GM21576 (cell line): ENCODE measurements at regions not wholly inside any gene's neighbourhood (a gene's known extent, or its start where the extent isn't known, plus 50 kb on each side); places are given as distances from the start of the nearest gene placed in this dataset.

Experiments used
- ATAC-seq: cut with Tn5 transposase; IDR thresholded peaks from one replicate; pipeline ENCODE4 v1.9.1; 2021; ENCODE audit warnings: mild to moderate bottlenecking, moderate library complexity; ENCODE audit not compliant: unreplicated experiment

GRCh38 chr18:79608999-79609461, 70.6 kb upstream of the CTDP1 start:
- ATAC-seq = no peak

DNA sequence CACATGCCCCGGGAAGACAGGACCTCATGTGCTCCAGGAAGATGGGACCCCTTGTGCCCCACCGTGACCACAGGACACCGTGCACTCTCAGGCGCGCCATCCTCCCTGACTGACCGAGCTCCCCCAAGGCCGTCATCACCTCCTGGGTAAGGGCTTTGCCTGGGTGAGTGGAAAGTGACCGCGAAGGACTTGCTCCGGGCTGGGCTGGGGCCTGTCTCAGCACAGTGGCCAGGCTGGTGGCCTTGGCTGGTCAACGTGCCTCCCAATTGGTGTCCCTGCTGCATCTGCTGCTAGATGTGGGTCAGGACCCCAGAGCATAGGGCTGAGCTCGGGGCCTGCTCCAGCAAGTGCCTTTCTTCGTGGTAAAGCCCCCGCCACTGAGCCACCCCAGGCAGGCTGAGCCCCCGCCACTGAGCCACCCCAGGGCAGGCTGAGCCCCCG, 69.7 kb upstream of the CTDP1 start:
- no peak for ATAC-seq

DNA sequence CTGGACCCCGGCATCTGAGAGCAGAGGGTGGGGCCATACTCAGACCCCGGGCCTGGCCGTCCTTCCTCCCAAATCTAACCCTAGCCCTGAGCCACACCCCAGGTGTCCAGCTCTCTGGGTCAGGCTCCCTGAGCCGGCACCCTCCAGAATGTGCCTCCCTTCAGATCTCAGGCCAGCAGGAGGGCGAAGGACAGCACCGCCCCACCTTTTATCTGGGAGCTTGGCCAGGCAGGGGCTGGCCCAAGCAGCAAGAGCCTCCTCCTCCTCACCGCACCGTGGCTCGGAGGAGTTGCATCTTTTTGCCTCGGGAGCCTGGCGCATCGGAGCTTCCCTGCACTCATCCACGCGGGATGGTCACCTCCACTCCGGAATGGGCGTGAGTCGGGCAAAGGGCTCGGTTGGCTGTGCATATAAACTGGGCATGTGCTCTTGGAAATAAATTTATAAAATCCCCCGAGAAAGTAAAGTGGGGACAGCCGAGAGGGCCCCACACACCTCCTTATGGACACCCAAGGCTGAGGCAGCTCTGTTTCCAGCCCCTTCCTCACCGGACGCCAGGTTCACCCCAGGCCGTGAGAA, 69.1 kb upstream of the CTDP1 start:
- no peak for ATAC-seq

GRCh38 chr18:79611040-79611681, 68.4 kb upstream of the CTDP1 start:
- no peak for ATAC-seq

- no peak for ATAC-seq
Measured at GRCh38 chr18:79612291-79613108, 67.1 kb upstream of the CTDP1 start.

GRCh38 chr18:79613186-79613931, 66.2 kb upstream of the CTDP1 start:
- no peak for ATAC-seq

GRCh38 chr18:79614211-79614955, 65.2 kb upstream of the CTDP1 start:
- no peak for ATAC-seq

DNA sequence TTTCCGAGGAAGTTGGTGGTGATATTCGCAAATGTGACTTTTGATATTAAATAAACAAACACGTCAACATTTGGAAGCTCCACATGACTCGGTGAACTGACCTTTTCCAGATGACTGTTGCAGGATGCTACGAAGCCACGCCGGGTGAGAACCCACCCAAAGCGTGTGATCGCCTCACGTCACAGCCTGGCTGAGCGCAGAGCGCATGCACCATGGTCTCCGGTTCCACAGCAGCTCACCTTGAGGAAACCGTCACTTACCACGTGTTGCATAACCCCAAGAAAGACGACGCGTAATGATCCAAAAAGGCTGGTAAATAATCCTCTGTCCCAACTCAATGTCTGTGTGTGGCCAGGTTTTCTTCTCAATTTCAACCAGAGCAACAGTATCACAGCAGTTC, 64.5 kb upstream of the CTDP1 start:
- no peak for ATAC-seq

DNA sequence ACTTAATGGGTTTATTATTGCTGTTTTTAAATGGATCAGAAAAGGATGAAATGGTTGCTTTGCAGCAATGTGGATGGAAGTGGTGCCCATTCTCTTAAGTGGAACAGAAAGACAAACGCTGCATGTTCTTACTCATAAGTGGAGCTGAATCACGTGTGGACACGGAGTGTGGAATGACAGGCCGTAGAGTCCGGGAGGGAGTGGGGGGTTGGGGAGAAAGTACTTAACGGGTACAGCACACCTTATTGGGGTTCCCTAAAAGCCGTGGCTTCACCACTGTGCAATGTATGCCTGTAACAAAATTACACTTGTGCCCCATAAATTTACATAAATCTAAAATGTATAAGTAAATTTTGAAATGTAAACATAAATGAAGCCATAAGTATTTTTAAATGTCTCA, 64.0 kb upstream of the CTDP1 start:
- no peak for ATAC-seq

DNA sequence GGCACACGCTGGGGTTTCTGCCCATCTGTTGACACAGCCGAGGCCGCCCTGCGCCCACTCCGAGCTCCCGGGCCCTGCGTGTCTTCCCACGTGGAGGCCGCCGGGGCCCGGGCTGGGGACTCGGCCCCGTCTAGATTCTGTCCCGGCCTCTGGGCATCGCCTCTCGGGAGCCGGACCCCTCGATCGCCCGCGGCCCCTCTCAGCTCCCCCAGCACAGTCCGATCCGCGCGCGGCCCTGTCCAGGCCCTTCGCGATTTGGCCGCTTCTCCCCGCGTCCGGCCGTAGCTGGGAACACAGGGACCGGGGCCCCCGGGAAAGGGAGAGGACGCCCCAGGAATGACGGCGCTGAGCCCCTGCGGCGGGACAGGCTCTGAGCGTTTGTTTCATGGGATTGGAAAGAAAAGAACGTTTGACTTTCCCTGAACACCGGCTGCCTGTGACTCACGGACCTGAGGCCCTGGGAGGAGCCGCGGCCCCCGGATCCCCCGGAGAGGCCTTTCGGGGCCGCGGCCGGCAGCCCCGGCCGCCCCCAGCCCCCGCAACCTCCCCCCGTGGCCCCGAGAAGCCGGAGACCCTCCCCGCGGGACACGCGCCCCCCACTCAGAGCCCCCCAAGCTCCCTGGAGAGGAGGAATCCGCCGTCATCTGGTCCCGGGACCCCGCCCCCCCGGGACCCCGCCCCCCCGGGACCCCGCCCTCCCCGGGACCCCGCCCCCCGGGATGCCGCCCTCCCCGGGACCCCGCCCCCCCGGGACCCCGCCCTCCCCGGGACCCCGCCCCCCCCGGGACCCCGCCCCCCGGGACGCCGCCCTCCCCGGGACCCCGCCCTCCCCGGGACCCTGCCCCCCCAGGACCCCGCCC, 62.7 kb upstream of the CTDP1 start:
- ATAC-seq = no peak

DNA sequence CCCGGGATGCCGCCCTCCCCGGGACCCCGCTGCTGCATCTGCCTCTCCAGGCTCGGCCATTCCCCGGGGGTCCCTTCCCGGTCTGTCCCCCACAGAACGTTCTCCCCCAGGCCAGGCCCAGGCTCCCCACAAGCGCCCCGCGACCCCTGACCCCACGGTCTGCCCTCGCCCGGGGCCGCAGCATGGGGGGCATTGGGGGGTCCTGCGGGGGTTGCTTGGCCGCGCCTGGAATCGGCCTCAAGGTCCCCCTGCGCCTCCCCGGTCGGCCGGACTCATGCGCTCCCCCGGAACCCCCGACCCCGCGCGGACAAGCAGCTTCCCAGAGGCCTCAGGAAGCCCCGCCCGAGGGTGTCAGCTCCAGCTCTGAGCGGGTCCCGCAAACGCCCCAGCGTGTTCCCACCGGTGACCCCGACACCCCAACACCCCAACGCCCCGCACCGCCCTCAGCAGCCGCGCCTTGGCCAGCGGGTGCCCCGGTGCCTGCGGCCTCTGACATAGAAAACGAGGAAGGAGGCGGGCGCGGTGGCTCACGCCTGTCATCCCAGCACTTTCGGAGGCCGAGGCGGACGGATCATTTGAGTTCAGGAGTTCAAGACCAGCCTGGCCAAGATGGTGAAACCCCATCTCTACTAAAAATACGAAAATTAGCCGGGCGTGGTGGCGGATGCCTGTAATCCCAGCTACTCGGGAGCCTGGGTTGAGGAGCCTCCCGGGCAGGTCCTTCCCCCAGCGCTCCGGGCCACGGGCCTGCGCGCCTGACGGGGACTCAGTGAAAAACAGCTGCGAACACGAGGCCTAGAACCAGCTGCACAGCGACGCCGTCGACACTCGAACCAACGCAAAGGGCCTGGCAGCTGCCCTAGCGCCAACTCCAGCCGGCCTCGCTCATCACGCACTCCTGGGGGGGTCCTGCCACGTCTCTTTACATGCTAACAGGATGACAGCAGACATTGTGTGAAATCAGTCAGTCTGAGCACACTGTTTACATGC, 61.8 kb upstream of the CTDP1 start:
- ATAC-seq = no peak

- ATAC-seq = no peak
Measured at GRCh38 chr18:79620576-79621165, 58.9 kb upstream of the CTDP1 start.

GRCh38 chr18:79621501-79621900, 58.1 kb upstream of the CTDP1 start:
- no peak for ATAC-seq

DNA sequence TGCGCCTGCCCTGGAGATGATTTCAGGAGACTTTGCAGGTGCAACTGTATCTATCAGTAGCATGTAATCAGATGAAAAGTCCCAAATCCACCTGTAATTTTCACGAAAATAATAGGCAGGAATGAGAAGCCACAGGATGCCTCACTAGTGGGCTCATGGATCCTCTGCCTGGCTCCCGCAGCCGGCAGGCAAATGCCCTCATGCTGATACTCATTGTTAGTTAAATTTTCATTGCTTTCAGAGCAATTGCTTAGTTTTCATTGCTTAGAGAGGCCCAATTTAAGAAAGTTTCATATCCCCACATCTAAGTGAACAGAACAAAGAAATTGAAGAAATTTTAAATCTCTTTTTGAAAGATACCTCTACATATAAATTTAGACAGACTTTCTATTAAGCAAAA, 57.6 kb upstream of the CTDP1 start:
- ATAC-seq = no peak

DNA sequence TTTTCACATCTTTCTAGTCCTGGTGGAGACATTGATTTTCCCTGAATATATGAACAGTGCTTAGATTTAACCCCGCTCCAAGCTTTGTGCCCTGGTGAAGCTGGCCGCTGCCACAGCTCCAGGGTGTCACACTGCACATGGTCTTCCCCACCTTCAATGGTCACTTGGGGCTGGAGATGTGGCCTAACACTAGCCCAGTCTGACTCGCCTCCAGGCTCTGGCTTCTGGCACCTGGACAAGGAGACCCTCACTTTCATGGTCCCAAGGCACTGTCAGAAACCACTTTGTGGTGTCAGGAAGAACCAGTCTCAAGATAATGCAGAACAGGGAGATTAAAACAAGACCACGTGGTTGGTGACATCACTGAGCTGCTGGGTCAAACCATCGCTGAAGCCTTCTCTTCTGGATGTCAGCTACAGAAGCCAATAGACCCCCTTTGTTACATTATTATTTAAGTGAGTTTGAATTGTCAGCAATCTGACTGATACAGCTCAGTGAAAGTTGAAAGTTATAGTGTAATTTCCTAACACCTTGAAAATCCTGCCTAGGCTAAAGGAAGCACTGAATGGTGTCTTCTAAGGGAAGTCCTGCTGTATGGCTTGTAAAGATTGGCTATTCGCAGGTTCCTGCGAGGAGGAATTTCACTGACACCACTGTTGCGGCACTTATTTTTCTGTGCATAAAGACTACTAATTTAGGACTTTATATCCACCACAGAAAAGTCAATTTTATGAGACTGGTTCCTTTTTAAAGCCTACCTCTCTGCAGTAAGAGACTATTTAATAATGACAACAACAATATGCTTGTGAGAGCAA, 55.0 kb upstream of the CTDP1 start:
- ATAC-seq = no peak

GRCh38 chr18:79625195-79625923, 54.2 kb upstream of the CTDP1 start:
- peak; percentile 67 for ATAC-seq
